Omental fat pad (tissue), 3 donors: ENCODE measurements at regions not wholly inside any gene's neighbourhood (a gene's known extent, or its start where the extent isn't known, plus 50 kb on each side); places are given as distances from the start of the nearest gene placed in this dataset.
A peak's percentile ranks its signal among the peaks of the same experiment; 100 is the strongest.

Experiments
- ATAC-seq: fragments of 150-250 bp; one replicate; pipeline ENCODE4 v1.9.1; 2016; ENCODE audit warnings: mild to moderate bottlenecking, moderate library complexity; ENCODE audit not compliant: low FRiP score
- DNase-seq: peaks from one replicate; pipeline ENCODE4 v3.0.0-alpha.2; 2019; ENCODE audit warnings: low spot score
- TF ChIP-seq, protein P1 (sequence below), 3 donors: fragments of 450-650 bp; IDR thresholded peaks; one replicate each; pipeline ENCODE4 v1.5.1; 2016 to 2017; ENCODE audit warnings: antibody characterized with exemption in 3 of 3, mild to moderate bottlenecking in 3 of 3, moderate library complexity in 2 of 3

GRCh38 chr13:33999811-34000605 is 182.1 kb downstream of the RFC3 start:
- peak; percentile 57 for ATAC-seq
- TF ChIP-seq, protein P1, sequence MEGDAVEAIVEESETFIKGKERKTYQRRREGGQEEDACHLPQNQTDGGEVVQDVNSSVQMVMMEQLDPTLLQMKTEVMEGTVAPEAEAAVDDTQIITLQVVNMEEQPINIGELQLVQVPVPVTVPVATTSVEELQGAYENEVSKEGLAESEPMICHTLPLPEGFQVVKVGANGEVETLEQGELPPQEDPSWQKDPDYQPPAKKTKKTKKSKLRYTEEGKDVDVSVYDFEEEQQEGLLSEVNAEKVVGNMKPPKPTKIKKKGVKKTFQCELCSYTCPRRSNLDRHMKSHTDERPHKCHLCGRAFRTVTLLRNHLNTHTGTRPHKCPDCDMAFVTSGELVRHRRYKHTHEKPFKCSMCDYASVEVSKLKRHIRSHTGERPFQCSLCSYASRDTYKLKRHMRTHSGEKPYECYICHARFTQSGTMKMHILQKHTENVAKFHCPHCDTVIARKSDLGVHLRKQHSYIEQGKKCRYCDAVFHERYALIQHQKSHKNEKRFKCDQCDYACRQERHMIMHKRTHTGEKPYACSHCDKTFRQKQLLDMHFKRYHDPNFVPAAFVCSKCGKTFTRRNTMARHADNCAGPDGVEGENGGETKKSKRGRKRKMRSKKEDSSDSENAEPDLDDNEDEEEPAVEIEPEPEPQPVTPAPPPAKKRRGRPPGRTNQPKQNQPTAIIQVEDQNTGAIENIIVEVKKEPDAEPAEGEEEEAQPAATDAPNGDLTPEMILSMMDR (IDR thresholded peaks at IDR 0.05) = no peak
- no peak for DNase-seq

DNA sequence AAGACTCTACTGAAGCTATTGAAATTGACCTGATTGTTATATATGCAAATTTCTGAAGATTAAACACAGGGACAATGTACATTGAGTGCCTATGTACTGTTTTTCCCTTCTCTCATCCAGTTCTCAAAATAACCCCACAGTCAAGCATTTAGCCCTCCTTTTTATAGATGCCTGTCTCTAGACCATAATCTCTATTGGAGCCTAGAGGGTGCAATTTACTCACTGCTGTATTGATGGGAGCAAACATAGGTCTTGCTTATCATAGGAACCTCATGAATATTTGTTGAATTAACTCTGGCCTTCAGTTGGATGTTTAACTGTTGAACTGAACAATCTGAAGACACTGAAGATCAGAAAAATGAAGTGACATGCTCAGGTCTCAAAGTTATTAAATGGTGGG is 183.0 kb downstream of the RFC3 start:
- no peak for ATAC-seq
- no peak for DNase-seq
- TF ChIP-seq, protein P1 (IDR thresholded peaks at IDR 0.05) = no peak

- no peak for DNase-seq
- TF ChIP-seq, protein P1 (IDR thresholded peaks at IDR 0.05) = no peak
- ATAC-seq = no peak
Measured at GRCh38 chr13:34001389-34001788, 183.4 kb downstream of the RFC3 start.

- no peak for ATAC-seq
- TF ChIP-seq, protein P1 (IDR thresholded peaks at IDR 0.05) = no peak
- no peak for DNase-seq
Measured at GRCh38 chr13:34002141-34002540, 184.2 kb downstream of the RFC3 start.

DNA sequence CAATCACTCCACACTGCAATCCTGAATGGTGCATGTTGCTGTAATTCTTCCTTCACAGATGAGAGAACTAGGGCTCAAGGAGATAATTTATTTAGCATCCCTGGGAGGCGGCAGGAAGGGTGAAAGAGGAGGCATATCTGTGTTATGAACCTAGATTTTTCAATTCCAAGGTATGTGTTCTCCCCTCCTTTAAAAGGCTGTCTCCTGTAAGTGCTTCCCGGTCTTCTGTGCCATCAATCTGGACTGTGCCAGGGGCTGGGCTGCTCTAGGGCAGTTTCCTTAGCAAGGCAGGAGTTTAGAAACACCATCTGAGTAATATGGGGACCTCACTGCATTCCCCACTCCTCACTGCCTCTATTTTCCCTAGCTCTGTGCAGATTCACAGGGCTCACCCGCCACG is 185.0 kb downstream of the RFC3 start:
- TF ChIP-seq, protein P1 (IDR thresholded peaks at IDR 0.05) = no peak
- no peak for ATAC-seq
- no peak for DNase-seq

DNA sequence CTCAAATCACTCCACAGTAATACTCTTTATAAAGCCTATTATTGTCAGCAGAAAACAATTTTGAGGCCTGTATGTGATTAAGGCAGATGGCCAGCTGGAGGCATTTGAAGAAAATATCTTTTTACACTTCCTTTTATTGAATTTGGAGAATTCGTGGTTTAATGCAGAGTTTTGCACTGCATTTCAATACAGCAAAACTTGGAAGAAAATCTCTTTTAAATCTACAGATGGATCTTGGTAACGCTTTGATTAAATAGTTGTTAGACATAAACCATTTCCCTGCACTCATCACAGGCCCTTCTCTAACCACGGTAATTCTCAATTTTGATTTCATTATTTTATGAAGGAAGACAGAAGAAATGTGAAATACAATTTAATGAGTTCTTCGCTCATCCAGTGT is 185.7 kb downstream of the RFC3 start:
- TF ChIP-seq, protein P1 (IDR thresholded peaks at IDR 0.05) = no peak
- DNase-seq = no peak
- ATAC-seq = no peak

- TF ChIP-seq, protein P1 (IDR thresholded peaks at IDR 0.05) = no peak
- DNase-seq (no peak), ATAC-seq (no peak)
Measured at GRCh38 chr13:34004676-34005075, 186.7 kb downstream of the RFC3 start.
